ENCODE measurements at regions not wholly inside any gene's neighbourhood (a gene's known extent, or its start where the extent isn't known, plus 50 kb on each side); places are given as distances from the start of the nearest gene placed in this dataset.

GRCh38 chrX:39837688-39838087 lies 260.1 kb downstream of the BCOR start:
- no TSS peak for BruUV-seq (replicated peaks)
- Histone ChIP-seq H3K4me3 (replicated peaks in 1 of 2; ENCODE audit: low read depth in 1 of 2, low read length in 2 of 2) (no peak overlapping the region), H2AFZ (ENCODE audit: low read depth, low read length, poor library complexity, severe bottlenecking) (no peak overlapping the region), H4K20me1 (ENCODE audit: insufficient read depth) (no peaks in the 10 kb centered on the region), H3K9ac (ENCODE audit: low read length) (no peak overlapping the region), H3K27me3 (ENCODE audit: insufficient read depth, low read length) (no peaks in the 10 kb centered on the region), H3K4me1 (ENCODE audit: control insufficient read depth in 1 of 2, insufficient read depth in 2 of 2, low read length in 2 of 2) (no peaks in the 10 kb centered on the region), H3K27ac (ENCODE audit: low read depth, low read length) (no peak overlapping the region), H3K79me2 (ENCODE audit: insufficient read depth, low read length) (no peaks in the 10 kb centered on the region), H3K36me3 (ENCODE audit: control insufficient read depth in 1 of 2, insufficient read depth in 2 of 2, low read length in 2 of 2) (no peaks in the 10 kb centered on the region), H3K9me2 (ENCODE audit: insufficient read depth) (no peaks in the 10 kb centered on the region), H3K4me2 (ENCODE audit: low read length) (no peak overlapping the region), H3K9me3 (ENCODE audit: control insufficient read depth in 1 of 2, insufficient read depth in 1 of 2, low read depth in 1 of 2, low read length in 2 of 2) (no peaks in the 10 kb centered on the region)
- TF ChIP-seq YY1 (IDR thresholded peaks at IDR 0.05; ENCODE audit: extremely low read depth, insufficient replicate concordance, low read depth, low read length): no peak
- TF ChIP-seq CEBPB (IDR thresholded peaks at IDR 0.05; ENCODE audit: low read depth): no peak
- no peak for TF ChIP-seq RAD21 (IDR thresholded peaks at IDR 0.05; ENCODE audit: low read depth)
- no peak for TF ChIP-seq POLR2A (IDR thresholded peaks at IDR 0.05; ENCODE audit: borderline replicate concordance, extremely low read depth, insufficient read depth, insufficient read length)
- no peak for TF ChIP-seq TCF7L2 (IDR thresholded peaks at IDR 0.05; ENCODE audit: borderline replicate concordance, extremely low read depth, insufficient read depth, insufficient read length)
- TF ChIP-seq FOSL1 (IDR thresholded peaks at IDR 0.05; ENCODE audit: low read depth): no peak
- no peak for TF ChIP-seq EZH2phosphoT487 (IDR thresholded peaks at IDR 0.05; ENCODE audit: borderline replicate concordance)
- no peak for TF ChIP-seq JUND (IDR thresholded peaks at IDR 0.05)
- no peak for TF ChIP-seq CTCF (IDR thresholded peaks at IDR 0.05 in 2 of 3, conservative IDR thresholded peaks at IDR 0.05 in 1 of 3; ENCODE audit: borderline replicate concordance in 1 of 3, insufficient read depth in 1 of 3, low read depth in 2 of 3, low read length in 2 of 3)
- TF ChIP-seq ATF3 (IDR thresholded peaks at IDR 0.05): no peak
- CTCF ChIA-PET: no interaction called here
- RAD21 ChIA-PET (ENCODE audit: low non-redundant PET in 1 of 2, low total read pairs in 2 of 2, uncharacterized antibody in 2 of 2, unreplicated experiment in 2 of 2): no interaction called here
- intact Hi-C loops (cut with micrococcal nuclease): no loop called here
- DNase-seq (ENCODE audit: low read depth, low spot score) (no peak), ATAC-seq (no peak)
- POLR2A ChIA-PET: no interaction called here

Data from HCT116 (cell line).